Activated CD4-positive, CD25-positive, alpha-beta regulatory T cell treated with anti-CD3 and anti-CD28 coated beads, Interleukin-2, amount 50 U/mL, for 16 hours (primary cell): ENCODE measurements at regions not wholly inside any gene's neighbourhood (a gene's known extent, or its start where the extent isn't known, plus 50 kb on each side); places are given as distances from the start of the nearest gene placed in this dataset.

Source experiments
- DNase-seq: peaks from one replicate; pipeline ENCODE4 v3.0.0-alpha.2; 2020; ENCODE audit warnings: low read depth, low spot score

DNA sequence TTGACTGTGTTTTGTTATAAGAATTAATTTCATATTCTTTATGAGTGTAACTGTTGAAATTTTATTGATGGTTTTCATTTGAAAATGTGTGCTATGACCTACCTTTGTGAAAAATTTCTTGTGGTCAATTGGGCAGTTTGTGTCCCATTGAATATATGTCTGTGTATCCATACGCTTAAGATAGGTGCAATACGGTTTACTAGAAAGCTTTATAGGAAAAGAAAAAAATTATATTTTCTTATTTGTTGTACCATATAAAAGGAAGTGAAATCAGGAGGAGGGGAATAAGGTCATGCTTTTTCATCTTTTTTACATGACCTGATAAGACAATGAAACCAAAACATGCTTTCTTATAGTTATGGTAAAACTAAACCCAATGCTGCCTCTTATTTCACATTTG is 807.7 kb downstream of the USP25 start:
- DNase-seq, result no peak

DNA sequence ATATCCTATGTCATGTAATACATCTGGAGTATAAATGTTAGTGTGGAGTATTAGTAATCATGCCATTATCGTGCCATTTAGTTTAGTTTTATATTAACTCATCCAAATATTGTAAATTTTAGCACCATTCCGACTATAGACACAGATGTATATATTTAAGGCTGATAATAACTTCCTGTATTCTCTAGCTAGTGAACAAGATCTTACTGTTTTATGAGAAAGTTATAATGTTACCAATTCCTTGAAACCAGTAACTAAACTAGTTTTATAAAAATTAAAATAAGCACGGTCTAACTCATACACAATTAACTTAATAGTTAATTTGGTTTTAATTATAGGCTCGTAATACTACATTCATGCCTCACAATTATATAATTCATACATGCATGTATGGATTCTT is 808.6 kb downstream of the USP25 start:
- no peak for DNase-seq

DNA sequence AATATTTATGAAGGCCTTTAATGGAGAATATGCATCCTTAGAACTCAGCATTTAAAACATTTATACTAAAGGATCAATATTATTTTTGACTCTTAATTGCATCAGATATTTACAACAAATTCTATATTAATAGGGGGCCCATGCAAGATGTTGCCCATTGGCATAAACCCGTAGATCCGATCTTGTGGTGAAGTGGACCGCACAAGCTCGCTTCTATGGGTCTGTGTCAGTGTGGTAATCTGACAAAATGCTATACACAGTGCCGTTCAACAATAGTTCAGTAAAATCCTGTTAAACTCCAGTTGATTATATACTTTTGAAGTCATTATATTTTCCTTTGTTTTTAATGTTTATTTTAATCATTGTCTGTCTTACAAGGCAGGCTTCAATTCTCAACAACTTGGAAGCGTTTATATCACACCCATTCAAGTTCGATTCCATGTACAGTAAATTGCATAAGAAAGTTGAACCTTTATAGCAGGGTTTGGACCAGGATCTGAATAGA is 809.2 kb downstream of the USP25 start:
- DNase-seq, result no peak

DNA sequence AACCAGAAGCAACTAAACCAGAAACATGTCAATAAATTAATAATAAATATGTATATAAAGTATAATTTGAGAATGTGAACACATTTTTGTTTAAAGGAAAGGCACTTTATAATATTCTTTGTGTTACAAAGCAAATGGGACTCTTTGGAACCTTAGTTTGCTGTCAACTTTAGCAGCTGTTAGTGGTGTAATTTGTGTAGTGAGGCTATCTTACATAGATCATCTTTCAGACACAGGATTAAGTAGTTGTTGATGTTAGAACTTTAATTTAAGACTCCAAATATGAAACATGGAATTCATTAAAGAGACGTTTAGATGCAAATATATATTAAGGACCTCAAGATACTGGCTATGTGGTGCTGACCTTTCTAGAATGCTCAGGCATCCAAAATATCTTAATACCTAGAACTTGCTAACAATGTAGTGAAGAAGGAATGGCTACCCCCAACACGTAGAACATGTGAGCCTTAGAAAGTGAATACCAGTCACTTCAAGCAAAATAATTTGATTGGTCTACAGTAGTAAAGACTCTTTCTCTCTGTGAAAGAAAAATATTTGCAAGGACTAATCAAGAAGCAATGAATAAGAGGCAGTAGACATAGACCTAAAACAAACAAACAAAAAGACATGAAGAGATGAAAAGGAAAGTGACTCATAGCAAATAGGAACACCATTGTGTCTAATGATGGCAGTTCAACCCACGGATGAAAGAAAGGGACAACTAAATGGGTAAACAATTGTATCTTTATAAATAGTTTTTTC is 811.4 kb downstream of the USP25 start:
- DNase-seq, result no peak

DNA sequence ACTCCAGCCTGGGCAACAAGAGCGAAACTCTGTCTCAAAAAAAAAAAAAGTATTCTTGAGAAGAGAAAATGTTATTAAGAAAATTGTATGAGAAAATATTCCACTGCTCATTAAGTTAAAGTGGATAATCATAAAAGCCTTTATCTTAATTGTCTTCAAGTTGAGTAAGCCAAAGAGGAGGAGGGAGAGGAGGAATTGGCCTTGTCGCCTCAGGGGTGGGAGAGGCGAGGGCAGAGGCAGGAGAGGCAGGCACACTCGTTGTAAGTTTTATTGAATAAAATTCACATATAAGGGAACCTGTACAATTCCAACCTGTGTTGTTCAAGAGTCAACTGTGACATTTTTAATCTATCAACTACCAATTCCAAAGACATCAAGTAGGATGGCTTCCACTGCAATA is 820.3 kb downstream of the USP25 start:
- no peak for DNase-seq

DNA sequence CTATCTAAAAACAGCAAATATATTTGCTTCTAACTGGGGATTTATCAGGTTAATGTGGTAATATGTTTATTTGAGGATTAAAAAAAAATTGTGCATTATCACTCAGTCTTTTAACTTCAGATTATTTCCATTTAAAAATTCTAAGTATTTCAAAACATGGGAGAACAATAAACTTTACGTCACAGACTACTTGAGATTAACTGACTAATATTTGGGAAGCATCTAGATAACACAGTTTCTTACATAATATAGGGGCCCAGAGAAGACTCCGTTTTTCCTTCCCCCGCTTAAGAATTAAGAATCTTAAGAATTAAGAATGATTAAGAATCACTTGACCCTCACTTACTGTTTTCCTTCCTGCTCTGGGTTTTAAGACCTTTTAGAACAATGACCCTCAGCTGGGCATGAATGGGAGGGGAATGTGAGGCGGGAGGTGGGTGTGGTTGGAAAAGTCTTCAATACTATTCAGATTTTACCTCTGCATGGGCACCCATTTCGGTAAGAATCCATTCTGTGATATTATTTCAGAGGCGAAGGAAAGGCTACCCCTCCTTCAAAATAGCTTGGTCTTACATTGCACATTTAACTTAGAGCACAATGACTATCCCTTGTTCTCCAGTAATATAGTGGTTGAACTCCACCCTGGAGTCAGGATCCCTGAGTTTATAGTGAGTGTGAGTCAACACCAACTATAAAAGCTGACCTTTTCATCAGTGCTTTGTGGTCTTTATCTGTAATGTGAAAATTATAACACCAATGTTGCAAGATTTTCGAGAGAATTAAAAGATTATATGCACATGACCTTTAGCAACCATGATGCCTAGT is 821.3 kb downstream of the USP25 start:
- no peak for DNase-seq

DNA sequence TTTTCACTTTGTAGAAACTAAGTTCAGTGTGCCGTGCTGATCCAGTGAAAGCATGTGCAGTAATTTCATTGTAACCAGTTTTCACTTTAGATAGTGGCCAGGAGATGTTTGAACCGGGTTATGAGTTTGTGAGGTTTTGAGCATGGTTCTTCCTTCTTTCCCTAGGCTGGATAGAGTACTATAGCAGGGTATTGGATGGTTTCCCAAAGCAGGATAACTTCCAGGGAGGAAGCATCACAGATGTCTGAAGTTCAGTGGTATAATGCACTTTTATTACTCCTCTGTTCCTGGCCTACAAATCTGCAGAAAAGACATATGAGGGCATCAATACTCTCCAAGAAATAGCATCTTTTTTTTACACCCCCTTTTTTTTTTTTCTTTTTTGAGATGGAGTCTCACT is 823.1 kb downstream of the USP25 start:
- DNase-seq, result no peak

DNA sequence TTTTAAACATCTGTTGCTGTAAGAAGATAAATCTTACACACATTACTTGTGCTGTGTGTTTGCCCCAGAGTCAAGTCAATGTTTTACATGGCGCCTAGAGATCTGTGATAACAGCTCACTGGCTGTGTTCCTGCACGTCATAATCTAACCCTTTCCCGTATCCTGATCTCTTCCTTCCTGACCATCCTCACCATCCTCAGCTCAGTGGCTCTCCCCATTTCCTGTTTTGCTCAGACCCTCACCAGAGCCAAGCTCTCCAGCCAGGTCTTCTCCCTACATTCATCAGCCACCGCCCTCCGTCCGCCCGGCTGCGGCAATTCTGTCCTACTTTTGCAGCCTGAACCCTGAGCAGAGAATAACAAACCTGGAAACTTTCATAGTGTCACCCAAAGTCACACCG is 824.7 kb downstream of the USP25 start:
- DNase-seq, result no peak

DNA sequence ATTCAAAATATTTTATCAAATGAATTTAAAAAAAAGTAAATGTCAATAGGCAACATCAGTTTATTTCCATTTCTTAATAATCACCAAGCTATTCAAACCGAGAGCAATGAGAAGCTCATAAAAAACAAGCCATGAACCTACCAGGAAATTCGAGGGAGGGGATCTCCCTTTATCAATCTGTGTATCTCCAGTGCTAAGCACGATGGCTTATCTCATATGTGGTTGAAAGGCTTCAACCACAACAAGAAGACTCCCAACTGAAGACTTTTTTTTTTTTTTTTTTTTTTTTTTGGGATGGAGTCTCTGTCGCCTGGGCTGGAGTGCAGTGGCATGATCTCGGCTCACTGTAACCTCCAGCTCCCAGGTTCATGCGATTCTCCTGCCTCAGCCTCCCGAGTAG is 833.3 kb downstream of the USP25 start:
- DNase-seq, result no peak

DNA sequence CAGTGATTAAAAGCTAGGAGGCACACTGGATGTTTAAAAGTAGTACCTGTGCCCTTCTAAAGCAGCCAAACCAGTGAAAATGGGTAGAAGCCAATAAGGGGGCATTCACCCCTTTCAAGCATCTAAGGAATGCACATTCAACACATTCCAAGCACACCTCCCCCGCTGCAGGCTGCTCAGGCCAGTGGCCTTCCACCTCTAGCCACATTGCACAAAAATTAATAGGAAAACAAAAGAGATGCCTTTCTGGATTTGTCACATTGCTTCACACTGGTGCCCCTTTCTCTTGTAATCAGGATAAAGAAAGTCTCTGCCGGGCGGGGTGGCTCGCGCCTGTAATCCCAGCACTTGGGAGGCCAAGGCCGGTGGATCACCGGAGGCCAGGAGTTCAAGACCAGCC is 834.0 kb downstream of the USP25 start:
- no peak for DNase-seq

DNA sequence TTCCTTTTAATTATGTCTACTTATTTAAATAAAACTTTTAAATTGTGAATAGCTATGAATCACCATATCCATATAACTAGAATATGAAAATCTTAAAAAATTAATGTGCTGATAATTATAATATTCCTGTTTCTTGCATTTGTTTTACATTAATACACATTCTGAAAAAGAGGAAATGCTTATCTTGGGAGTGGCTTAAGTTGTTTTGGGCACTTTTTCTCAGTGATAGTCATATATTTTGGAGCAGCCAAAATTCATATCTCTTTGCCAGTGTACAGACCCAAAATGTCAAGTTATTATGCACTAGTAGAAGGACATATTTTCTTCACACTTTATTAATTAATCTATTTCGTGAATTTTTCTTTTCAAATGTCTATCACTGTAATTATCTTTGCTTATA is 838.5 kb downstream of the USP25 start:
- no peak for DNase-seq

DNA sequence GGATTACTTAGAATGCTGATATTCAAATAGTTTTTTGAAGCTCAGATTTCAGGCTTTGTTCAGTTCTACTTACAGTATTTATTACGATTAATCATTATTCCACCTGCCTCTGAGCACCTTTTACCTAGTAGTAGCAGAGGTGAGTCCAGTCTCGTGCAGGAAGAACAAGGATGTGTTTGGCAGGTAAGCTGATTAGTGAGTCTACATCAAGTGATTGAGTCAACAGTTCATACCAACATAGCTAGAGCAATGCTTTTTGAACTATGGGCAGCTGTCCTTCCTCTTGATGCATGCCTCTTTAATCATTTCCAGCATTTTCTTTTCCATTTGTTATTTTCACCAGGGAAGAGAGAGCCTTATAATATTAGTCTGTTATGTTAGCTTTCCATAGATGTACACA is 838.9 kb downstream of the USP25 start:
- DNase-seq, result no peak

DNA sequence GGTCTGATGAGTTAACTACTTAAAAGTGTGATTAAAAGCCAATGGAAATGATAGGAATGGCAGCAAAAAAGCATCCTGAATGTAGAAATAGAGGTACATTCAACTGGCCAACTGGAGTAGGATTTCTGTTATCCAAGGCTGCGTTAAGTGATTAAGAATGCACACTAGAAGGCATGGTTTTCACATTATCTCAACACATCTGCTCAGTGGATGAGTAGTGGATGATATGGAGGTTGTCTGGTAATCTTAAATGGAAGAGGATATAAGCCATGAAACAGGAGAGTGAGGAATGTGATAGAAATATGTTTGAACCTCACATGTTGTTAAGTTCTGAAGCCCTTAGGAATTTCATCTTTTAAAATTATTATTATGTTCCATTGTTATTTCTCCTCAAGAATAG is 839.9 kb downstream of the USP25 start:
- no peak for DNase-seq

DNA sequence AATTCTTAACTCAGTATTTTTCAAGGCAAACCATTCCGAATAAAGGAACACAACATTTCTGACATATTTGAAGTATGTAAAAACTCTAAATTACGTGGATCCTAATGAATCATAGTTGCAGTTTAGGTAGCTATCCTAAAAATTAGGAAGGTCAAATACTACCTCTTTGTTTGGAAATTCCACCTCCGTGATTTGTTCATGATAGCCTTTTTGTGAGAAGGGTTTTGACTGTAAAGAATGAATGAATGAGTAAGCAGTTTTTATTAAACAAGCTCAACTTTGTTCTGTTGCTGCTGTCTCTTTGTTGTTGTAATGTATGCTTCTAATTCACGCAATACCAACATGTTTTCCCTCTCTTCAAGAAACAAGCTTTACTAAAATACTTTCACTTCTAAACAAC is 840.4 kb downstream of the USP25 start:
- no peak for DNase-seq

DNA sequence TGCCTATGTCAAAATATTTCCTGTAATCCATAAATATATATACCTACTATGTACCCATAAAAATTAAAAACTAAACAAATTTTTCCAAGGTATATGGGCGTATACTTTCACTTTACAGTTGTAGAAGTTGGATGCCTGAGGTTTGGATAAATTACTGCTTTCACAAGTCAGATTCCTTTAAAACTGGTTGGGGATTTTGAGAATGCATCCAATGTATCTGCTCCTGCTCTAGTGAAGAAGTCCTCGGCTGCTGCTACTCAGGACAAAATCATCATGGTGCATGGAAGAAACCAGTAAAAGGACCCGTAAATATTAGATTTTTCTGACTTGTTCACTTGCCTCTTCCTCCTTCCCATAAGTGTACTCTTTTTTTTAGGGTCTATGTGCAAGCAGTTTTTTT is 841.1 kb downstream of the USP25 start:
- DNase-seq, result no peak

DNA sequence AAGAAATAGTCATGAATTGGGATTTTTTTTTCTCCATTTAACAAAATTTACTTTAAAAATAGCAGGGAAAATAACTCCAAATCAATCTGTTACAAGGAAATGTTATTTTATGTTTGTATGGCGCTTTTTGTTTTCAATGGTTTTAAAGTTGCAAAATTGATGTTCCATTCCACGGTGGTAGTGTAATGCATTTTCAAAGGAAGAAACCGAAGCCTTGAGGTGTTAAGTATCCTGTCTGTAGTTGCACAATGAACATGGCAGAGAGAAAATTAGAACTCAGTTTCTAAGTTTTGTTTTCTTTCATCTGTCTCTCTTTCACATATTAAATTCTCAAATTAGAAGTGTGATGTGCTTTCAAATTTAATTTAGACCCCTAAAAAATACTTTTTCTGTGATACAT is 841.8 kb downstream of the USP25 start:
- no peak for DNase-seq

DNA sequence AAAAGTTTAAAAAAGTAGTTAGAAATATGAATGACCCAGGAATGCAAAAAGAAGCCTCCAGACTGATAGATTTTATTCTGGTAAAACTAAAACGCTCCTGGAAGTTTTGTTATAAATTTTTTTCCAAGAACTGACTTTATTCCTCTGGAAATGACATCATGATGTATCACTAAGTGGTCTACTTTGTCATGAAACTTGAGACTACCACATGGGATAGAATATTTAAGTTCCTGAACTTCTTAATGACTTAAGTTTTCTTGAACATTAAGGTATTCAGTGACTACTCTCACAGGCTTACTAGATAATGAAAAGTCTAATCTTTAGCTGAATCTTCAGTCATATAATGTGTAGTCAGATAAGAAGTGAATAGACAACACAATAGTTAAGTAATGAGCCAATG is 842.2 kb downstream of the USP25 start:
- no peak for DNase-seq

DNA sequence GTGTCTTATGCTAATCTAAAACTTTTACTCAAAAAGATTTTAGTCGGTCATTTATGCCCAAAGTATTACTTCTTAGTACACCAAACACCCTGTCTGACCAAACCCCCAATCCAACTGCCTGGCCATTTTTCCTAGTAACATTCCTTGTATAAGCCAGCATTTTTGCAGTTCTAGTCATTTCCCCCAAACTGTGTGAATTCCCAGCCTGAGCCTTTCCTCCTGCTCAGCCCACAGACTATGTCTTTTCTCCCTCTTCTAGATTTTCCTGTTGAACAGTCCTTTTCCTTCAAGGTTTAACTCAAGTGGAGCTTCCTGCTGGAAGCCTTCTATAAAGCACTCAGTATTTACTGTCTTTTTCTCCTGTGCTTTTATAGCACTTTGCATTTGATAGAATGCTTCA is 843.8 kb downstream of the USP25 start:
- DNase-seq, result no peak

DNA sequence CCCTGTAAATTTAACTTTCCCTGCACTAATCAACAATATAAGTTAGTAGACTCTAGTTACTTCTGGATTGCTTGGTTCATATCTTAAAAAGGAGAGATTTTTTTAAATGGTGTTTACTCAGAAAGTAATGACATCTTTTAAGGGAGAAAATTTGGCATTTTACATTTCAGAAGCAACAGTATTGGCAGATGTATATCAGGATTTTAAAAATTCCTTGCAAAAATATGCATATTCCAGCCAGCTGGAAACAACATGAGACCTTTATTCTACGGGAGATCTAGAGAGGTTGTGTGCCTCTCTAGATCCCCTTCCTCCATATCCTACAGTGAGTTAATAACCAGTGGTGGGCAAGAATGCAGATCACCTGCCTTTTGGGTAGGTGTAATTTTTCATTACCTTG is 848.2 kb downstream of the USP25 start:
- no peak for DNase-seq

DNA sequence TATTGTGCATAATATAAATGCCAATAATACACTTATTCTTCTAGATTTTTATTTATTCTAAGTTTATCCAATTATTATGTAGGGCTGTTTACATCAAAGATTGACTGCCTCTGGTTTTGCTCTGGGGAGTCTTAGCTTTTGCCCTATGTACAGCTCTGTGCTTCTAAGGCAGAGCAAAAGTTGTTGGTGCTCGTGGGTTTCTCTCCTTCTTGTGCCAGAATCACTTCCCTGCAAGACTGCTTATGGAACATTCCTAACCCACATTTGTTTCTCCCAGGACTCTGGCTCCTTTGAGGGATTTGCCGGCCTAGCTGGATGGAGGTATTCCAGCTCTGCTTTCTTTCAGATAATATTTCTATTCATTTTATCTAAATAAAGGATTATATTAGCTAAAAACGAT is 849.1 kb downstream of the USP25 start:
- no peak for DNase-seq

DNA sequence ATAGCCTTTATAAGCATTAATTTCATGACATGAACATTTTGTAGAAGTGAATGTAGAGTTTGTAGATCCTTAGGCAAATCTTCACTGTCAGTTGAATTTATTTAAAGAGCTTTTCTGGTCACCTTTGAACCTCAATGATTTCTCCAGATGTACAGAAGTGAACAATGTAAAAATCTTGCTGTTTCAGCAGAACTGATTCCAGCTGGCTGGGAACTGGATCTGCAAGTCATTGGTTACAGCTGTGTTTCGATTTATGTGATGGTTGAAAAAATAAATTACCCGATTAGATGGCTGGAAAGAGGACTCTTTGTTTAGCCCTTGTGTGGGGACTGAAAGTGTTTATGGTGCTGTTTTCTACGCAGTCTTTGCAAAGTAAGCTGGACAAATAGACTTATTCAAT is 849.8 kb downstream of the USP25 start:
- no peak for DNase-seq

DNA sequence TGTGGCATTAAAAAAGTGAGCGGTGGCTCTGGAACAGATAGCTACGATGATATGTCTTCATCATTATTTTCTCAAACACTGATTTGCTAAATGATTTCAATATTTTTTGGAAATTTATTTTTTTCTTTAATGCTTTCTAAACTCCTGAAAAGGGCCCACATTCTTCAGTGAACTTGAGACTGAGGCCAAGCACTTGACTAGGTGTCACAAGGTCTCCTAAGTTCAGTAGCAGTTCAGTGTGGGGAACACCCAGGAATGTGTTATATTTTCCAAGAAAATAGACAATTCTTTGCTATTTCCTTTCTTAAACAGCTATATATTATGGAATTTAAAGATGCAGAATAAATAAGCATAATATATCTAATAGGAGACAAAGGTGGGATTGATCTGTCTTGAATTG is 850.9 kb downstream of the USP25 start:
- no peak for DNase-seq

DNA sequence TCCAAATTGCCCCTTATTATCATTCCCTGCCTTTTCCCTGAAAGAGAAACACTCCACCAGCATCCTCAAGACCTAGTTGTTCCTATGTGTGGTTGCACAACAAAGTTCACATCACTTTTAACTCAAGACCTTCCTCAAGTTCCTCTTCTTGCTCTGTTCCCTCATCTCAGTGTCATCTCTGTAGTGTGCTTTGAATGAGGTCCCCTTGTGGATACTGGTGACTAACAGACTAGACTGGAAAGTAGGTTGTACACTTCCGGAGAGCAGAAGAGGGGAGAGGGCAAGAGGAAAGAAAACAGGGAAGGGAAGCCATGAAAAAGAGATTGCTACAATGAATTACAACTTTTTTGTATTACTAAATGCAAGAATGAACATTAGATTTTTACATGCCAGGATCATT is 853.8 kb downstream of the USP25 start:
- no peak for DNase-seq
